Cardiac septum (tissue), 1 donor: ENCODE measurements at regions not wholly inside any gene's neighbourhood (a gene's known extent, or its start where the extent isn't known, plus 50 kb on each side); places are given as distances from the start of the nearest gene placed in this dataset.

Source experiments
- DNase-seq: peaks from one replicate; pipeline ENCODE4 v3.0.0-alpha.2; 2020; ENCODE audit warnings: low spot score
- intact Hi-C: fragments of 100-400 bp; cut with DNase I; formaldehyde crosslinking; loops from one replicate; pipeline ENCODE4 v1.14.0; 2022
- donor health status: DM: no; HTN: no; CAD: no.

GRCh38 chr7:118758582-118758981, 534.1 kb downstream of the ANKRD7 start:
- intact Hi-C loops: no loop called here
- no peak for DNase-seq

- intact Hi-C loops: no loop called here
- no peak for DNase-seq
Measured at GRCh38 chr7:118759921-118760320, 535.4 kb downstream of the ANKRD7 start.

- DNase-seq: no peak
- intact Hi-C loops: no loop called here
Measured at GRCh38 chr7:118762451-118762850, 537.9 kb downstream of the ANKRD7 start.

- intact Hi-C loops: no loop called here
- DNase-seq: no peak
Measured at GRCh38 chr7:118764221-118764620, 539.7 kb downstream of the ANKRD7 start.

GRCh38 chr7:118771672-118772071, 547.2 kb downstream of the ANKRD7 start:
- intact Hi-C loops: no loop called here

GRCh38 chr7:118777308-118777707, 552.8 kb downstream of the ANKRD7 start:
- no peak for DNase-seq
- intact Hi-C loops: no loop called here

More at GRCh38 chr7:118771672-118772071, 547.2 kb downstream of the ANKRD7 start:
- DNase-seq: no peak

- intact Hi-C loops: no loop called here
- no peak for DNase-seq
Measured at GRCh38 chr7:118792682-118793081, 568.2 kb downstream of the ANKRD7 start.

- intact Hi-C loops: no loop called here
- DNase-seq: no peak
Measured at GRCh38 chr7:118793582-118793981, 569.1 kb downstream of the ANKRD7 start.

GRCh38 chr7:118794419-118794818, 569.9 kb downstream of the ANKRD7 start:
- no peak for DNase-seq
- intact Hi-C loops: no loop called here

GRCh38 chr7:118801366-118801765, 576.9 kb downstream of the ANKRD7 start:
- intact Hi-C loops: no loop called here

GRCh38 chr7:118802726-118803125, 578.2 kb downstream of the ANKRD7 start:
- intact Hi-C loops: no loop called here
- no peak for DNase-seq

More at GRCh38 chr7:118801366-118801765, 576.9 kb downstream of the ANKRD7 start:
- DNase-seq: no peak

GRCh38 chr7:118826246-118826645, 601.7 kb downstream of the ANKRD7 start:
- intact Hi-C loops: no loop called here
- DNase-seq: no peak

- DNase-seq: no peak
- intact Hi-C loops: no loop called here
Measured at GRCh38 chr7:118836933-118837332, 612.4 kb downstream of the ANKRD7 start.

GRCh38 chr7:118839515-118839914, 615.0 kb downstream of the ANKRD7 start:
- intact Hi-C loops: no loop called here
- no peak for DNase-seq

- DNase-seq: no peak
- intact Hi-C loops: no loop called here
Measured at GRCh38 chr7:118843456-118843855, 619.0 kb downstream of the ANKRD7 start.

GRCh38 chr7:118844748-118845147, 620.2 kb downstream of the ANKRD7 start:
- DNase-seq: no peak
- intact Hi-C loops: no loop called here

GRCh38 chr7:118845791-118846190, 621.3 kb downstream of the ANKRD7 start:
- no peak for DNase-seq
- intact Hi-C loops: no loop called here

GRCh38 chr7:118846977-118847376, 622.5 kb downstream of the ANKRD7 start:
- intact Hi-C loops: no loop called here
- no peak for DNase-seq

- no peak for DNase-seq
- intact Hi-C loops: no loop called here
Measured at GRCh38 chr7:118855290-118855689, 630.8 kb downstream of the ANKRD7 start.

- DNase-seq: no peak
- intact Hi-C loops: no loop called here
Measured at GRCh38 chr7:118858651-118859149, 634.2 kb downstream of the ANKRD7 start.

GRCh38 chr7:118861581-118861980, 637.1 kb downstream of the ANKRD7 start:
- intact Hi-C loops: no loop called here
- DNase-seq: no peak

- intact Hi-C loops: no loop called here
- DNase-seq: no peak
Measured at GRCh38 chr7:118862740-118863139, 638.2 kb downstream of the ANKRD7 start.
